HCT116 (cell line): ENCODE measurements at regions not wholly inside any gene's neighbourhood (a gene's known extent, or its start where the extent isn't known, plus 50 kb on each side); places are given as distances from the start of the nearest gene placed in this dataset.

Experiments used
- ATAC-seq: fragments of 200-7000 bp; cut with Tn5 transposase; 2 replicates; pipeline ENCODE4 v1.9.1; 2020; ENCODE audit warnings: mild to moderate bottlenecking, moderate library complexity
- BruUV-seq: library from RNA; stranded (reverse); fragments of 400-500 nt; replicated peaks from 2 replicates; lab custom pipeline; 2021; lab: Mats Ljungman, UMichigan
- CTCF ChIA-PET: fragments of 300-600 bp; sonication (Branson Sonifier 250); formaldehyde crosslinking; loops from one replicate; lab custom pipeline; 2021; ENCODE audit warnings: antibody characterized with exemption; lab: Charles Lee
- POLR2A ChIA-PET: fragments of 300-600, 350-600 bp; sonication (Branson Sonifier 250); formaldehyde crosslinking; loops from one replicate; lab custom pipeline; 2021; ENCODE audit warnings: antibody characterized with exemption; lab: Charles Lee
- RAD21 ChIA-PET, 2 experiments: fragments of 300-600 bp; sonication (Branson Sonifier 250); formaldehyde crosslinking; loops; one replicate each; lab custom pipeline; 2023; ENCODE audit warnings: low total read pairs in 2 of 2; ENCODE audit not compliant: uncharacterized antibody in 2 of 2, unreplicated experiment in 2 of 2, low non-redundant PET in 1 of 2; lab: Charles Lee
- DNase-seq: peaks from one replicate; pipeline ENCODE4 v3.0.0-alpha.2; 2010; ENCODE audit warnings: low read depth, low spot score
- H2AFZ ChIP-seq: fragments of 200-600 bp; shearing (Covaris generic), sonication (generic); 2 replicates; pipeline ENCODE4 v1.6.1; 2017; ENCODE audit warnings: low read depth, mixed run types, mixed read lengths, antibody characterized with exemption, low read length; ENCODE audit not compliant: poor library complexity, severe bottlenecking
- H3K27ac ChIP-seq: 2 replicates; pipeline ENCODE4 v1.5.1; 2012; ENCODE audit warnings: low read depth, low read length
- H3K27me3 ChIP-seq: fragments of 200-600 bp; sonication (generic); 2 replicates; pipeline ENCODE4 v1.6.1; 2016; ENCODE audit warnings: mixed run types, low read length, mixed read lengths; ENCODE audit not compliant: insufficient read depth
- H3K36me3 ChIP-seq, 2 experiments: fragments of 200-500 bp in 1 of 2; fragments of 200-600 bp in 1 of 2; sonication (Bioruptor generic) in 1 of 2; sonication (generic) in 1 of 2; 2 replicates each; pipeline versions ENCODE4 v1.5.1 to v1.6.1; 2014 to 2016; ENCODE audit warnings: low read length in 2 of 2, inconsistent platforms in 1 of 2, mixed read lengths in 1 of 2, mixed run types in 1 of 2; ENCODE audit not compliant: insufficient read depth in 2 of 2, control insufficient read depth in 1 of 2
- H3K4me1 ChIP-seq, 2 experiments: fragments of 200-600 bp in 1 of 2; sonication (generic) in 1 of 2; 2 replicates each; pipeline versions ENCODE4 v1.5.1 to v1.6.1; 2012 to 2017; ENCODE audit warnings: low read length in 2 of 2, inconsistent platforms in 1 of 2, mild to moderate bottlenecking in 1 of 2, mixed read lengths in 1 of 2, mixed run types in 1 of 2, moderate library complexity in 1 of 2; ENCODE audit not compliant: insufficient read depth in 2 of 2, control insufficient read depth in 1 of 2
- H3K4me2 ChIP-seq: fragments of 200-600 bp; sonication (generic); 2 replicates; pipeline ENCODE4 v1.6.1; 2017; ENCODE audit warnings: mixed run types, low read length, mixed read lengths
- H3K4me3 ChIP-seq, 2 experiments: fragments of 200-600 bp in 1 of 2; sonication (generic) in 1 of 2; replicated peaks in 1 of 2; 2 replicates each; pipeline ENCODE4 v1.5.1; 2011 to 2016; ENCODE audit warnings: low read length in 2 of 2, control low read depth in 1 of 2, low read depth in 1 of 2, mild to moderate bottlenecking in 1 of 2, mixed read lengths in 1 of 2, mixed run types in 1 of 2
- H3K79me2 ChIP-seq: fragments of 200-600 bp; sonication (generic); 2 replicates; pipeline ENCODE4 v1.6.1; 2017; ENCODE audit warnings: mild to moderate bottlenecking, mixed run types, low read length, moderate library complexity, mixed read lengths; ENCODE audit not compliant: insufficient read depth
- H3K9ac ChIP-seq: fragments of 200-600 bp; sonication (generic); 2 replicates; pipeline ENCODE4 v1.6.1; 2016; ENCODE audit warnings: low read length, mixed read lengths
- H3K9me2 ChIP-seq: fragments of 200-600 bp; sonication (generic), shearing (Covaris generic); 2 replicates; pipeline ENCODE4 v1.6.1; 2017; ENCODE audit warnings: mixed run types, mild to moderate bottlenecking, moderate library complexity; ENCODE audit not compliant: insufficient read depth
- H3K9me3 ChIP-seq, 2 experiments: fragments of 200-500 bp in 1 of 2; fragments of 200-600 bp in 1 of 2; sonication (Bioruptor generic) in 1 of 2; sonication (generic) in 1 of 2; 2 replicates each; pipeline ENCODE4 v1.6.1; 2014 to 2017; ENCODE audit warnings: low read length in 2 of 2, mixed read lengths in 2 of 2, inconsistent platforms in 1 of 2, low read depth in 1 of 2, mild to moderate bottlenecking in 1 of 2, mixed run types in 1 of 2, moderate library complexity in 1 of 2; ENCODE audit not compliant: control insufficient read depth in 1 of 2, insufficient read depth in 1 of 2
- H4K20me1 ChIP-seq: fragments of 200-600 bp; sonication (generic), shearing (Covaris generic); 2 replicates; pipeline ENCODE4 v1.6.1; 2017; ENCODE audit warnings: mixed run types, mild to moderate bottlenecking, moderate library complexity; ENCODE audit not compliant: insufficient read depth
- ATF3 ChIP-seq: IDR thresholded peaks from 2 replicates; pipeline ENCODE4 v1.6.1; 2012
- CBX3 ChIP-seq: IDR thresholded peaks from 2 replicates; pipeline ENCODE4 v1.6.1; 2012; ENCODE audit warnings: low read depth
- CEBPB ChIP-seq: IDR thresholded peaks from 2 replicates; pipeline ENCODE4 v1.6.1; 2012; ENCODE audit warnings: low read depth
- CTCF ChIP-seq, 3 experiments: fragments of 200-600 bp in 1 of 3; sonication (generic) in 1 of 3; IDR thresholded peaks in 2 of 3; conservative IDR thresholded peaks in 1 of 3; 2 replicates each; pipeline ENCODE4 v1.5.1; 2012 to 2017; ENCODE audit warnings: low read depth in 2 of 3, low read length in 2 of 3, antibody characterized with exemption in 1 of 3, borderline replicate concordance in 1 of 3, control low read depth in 1 of 3, mild to moderate bottlenecking in 1 of 3, mixed read lengths in 1 of 3, mixed run types in 1 of 3, moderate library complexity in 1 of 3; ENCODE audit not compliant: insufficient read depth in 1 of 3
- EZH2phosphoT487 ChIP-seq: fragments of 200-600 bp; IDR thresholded peaks from 2 replicates; pipeline ENCODE4 v1.6.1; 2018; ENCODE audit warnings: antibody characterized with exemption, borderline replicate concordance
- FOSL1 ChIP-seq: IDR thresholded peaks from 2 replicates; pipeline ENCODE4 v1.6.1; 2012; ENCODE audit warnings: low read depth
- JUND ChIP-seq: IDR thresholded peaks from 2 replicates; pipeline ENCODE4 v1.6.1; 2012
- MAX ChIP-seq: IDR thresholded peaks from 2 replicates; pipeline ENCODE4 v1.6.1; 2012
- RAD21 ChIP-seq: IDR thresholded peaks from 2 replicates; pipeline ENCODE4 v1.6.1; 2012; ENCODE audit warnings: low read depth, mild to moderate bottlenecking
- SIN3A ChIP-seq: IDR thresholded peaks from 2 replicates; pipeline ENCODE4 v1.6.1; 2012; ENCODE audit warnings: low read depth
- TCF7L2 ChIP-seq: IDR thresholded peaks from 2 replicates; pipeline ENCODE4 v1.7.0; 2011; ENCODE audit warnings: borderline replicate concordance, inconsistent platforms; ENCODE audit not compliant: insufficient read depth, insufficient read length; ENCODE audit errors: extremely low read depth
- YY1 ChIP-seq: IDR thresholded peaks from 2 replicates; pipeline ENCODE4 v1.6.1; 2011; ENCODE audit warnings: low read length, low read depth, moderate library complexity, mild to moderate bottlenecking; ENCODE audit not compliant: insufficient replicate concordance; ENCODE audit errors: extremely low read depth
- ZBTB33 ChIP-seq: IDR thresholded peaks from 2 replicates; pipeline ENCODE4 v1.6.1; 2011; ENCODE audit warnings: mild to moderate bottlenecking, low read length, moderate library complexity; ENCODE audit not compliant: insufficient replicate concordance; ENCODE audit errors: extremely low read depth
- ZFX ChIP-seq: fragments of 450-650 bp; IDR thresholded peaks from 2 replicates; pipeline ENCODE4 v1.6.1; 2017
- intact Hi-C: fragments of 100-400 bp; cut with micrococcal nuclease; formaldehyde crosslinking; loops from 2 replicates; pipeline ENCODE4 v1.10.0; 2022

GRCh38 chr5:52443187-52443586 lies 344.5 kb upstream of the ITGA1 start:
- Histone ChIP-seq H2AFZ (no peak overlapping the region), H3K9me3 (no peaks in the 10 kb centered on the region), H3K9me2 (no peaks in the 10 kb centered on the region), H3K4me1 (no peaks in the 10 kb centered on the region), H3K36me3 (no peaks in the 10 kb centered on the region), H4K20me1 (no peaks in the 10 kb centered on the region), H3K4me3 (no peak overlapping the region), H3K4me2 (no peak overlapping the region), H3K9ac (no peak overlapping the region), H3K27ac (no peak overlapping the region), H3K79me2 (no peaks in the 10 kb centered on the region), H3K27me3 (no peaks in the 10 kb centered on the region)
- ChIA-PET RAD21 (no interaction called here), CTCF (no interaction called here), POLR2A (no interaction called here)
- TF ChIP-seq FOSL1 (no peak), ZFX (no peak), ATF3 (no peak), RAD21 (no peak), CEBPB (no peak), EZH2phosphoT487 (no peak), CTCF (IDR thresholded peaks at IDR 0.05 in 2 of 3, conservative IDR thresholded peaks at IDR 0.05 in 1 of 3; ENCODE audit: borderline replicate concordance in 1 of 3, insufficient read depth in 1 of 3, low read depth in 2 of 3, low read length in 2 of 3) (no peak), JUND (no peak), CBX3 (no peak), YY1 (no peak), SIN3A (no peak), MAX (no peak), TCF7L2 (no peak), ZBTB33 (no peak)
- DNase-seq = no peak
- no peak for ATAC-seq
- intact Hi-C loops = no loop called here
- BruUV-seq = no TSS peak
